HCT116 (cell line): ENCODE measurements at regions not wholly inside any gene's neighbourhood (a gene's known extent, or its start where the extent isn't known, plus 50 kb on each side); places are given as distances from the start of the nearest gene placed in this dataset.

Experiments
- ATAC-seq: fragments of 200-7000 bp; cut with Tn5 transposase; 2 replicates; pipeline ENCODE4 v1.9.1; 2020; ENCODE audit warnings: mild to moderate bottlenecking, moderate library complexity
- BruUV-seq: library from RNA; stranded (reverse); fragments of 400-500 nt; replicated peaks from 2 replicates; lab custom pipeline; 2021; lab: Mats Ljungman, UMichigan
- CTCF ChIA-PET: fragments of 300-600 bp; sonication (Branson Sonifier 250); formaldehyde crosslinking; loops from one replicate; lab custom pipeline; 2021; ENCODE audit warnings: antibody characterized with exemption; lab: Charles Lee
- POLR2A ChIA-PET: fragments of 300-600, 350-600 bp; sonication (Branson Sonifier 250); formaldehyde crosslinking; loops from one replicate; lab custom pipeline; 2021; ENCODE audit warnings: antibody characterized with exemption; lab: Charles Lee
- RAD21 ChIA-PET, 2 experiments: fragments of 300-600 bp; sonication (Branson Sonifier 250); formaldehyde crosslinking; loops; one replicate each; lab custom pipeline; 2023; ENCODE audit warnings: low total read pairs in 2 of 2; ENCODE audit not compliant: uncharacterized antibody in 2 of 2, unreplicated experiment in 2 of 2, low non-redundant PET in 1 of 2; lab: Charles Lee
- DNase-seq: peaks from one replicate; pipeline ENCODE4 v3.0.0-alpha.2; 2010; ENCODE audit warnings: low read depth, low spot score
- H2AFZ ChIP-seq: fragments of 200-600 bp; shearing (Covaris generic), sonication (generic); 2 replicates; pipeline ENCODE4 v1.6.1; 2017; ENCODE audit warnings: low read depth, mixed run types, mixed read lengths, antibody characterized with exemption, low read length; ENCODE audit not compliant: poor library complexity, severe bottlenecking
- H3K27ac ChIP-seq: 2 replicates; pipeline ENCODE4 v1.5.1; 2012; ENCODE audit warnings: low read depth, low read length
- H3K27me3 ChIP-seq: fragments of 200-600 bp; sonication (generic); 2 replicates; pipeline ENCODE4 v1.6.1; 2016; ENCODE audit warnings: mixed run types, low read length, mixed read lengths; ENCODE audit not compliant: insufficient read depth
- H3K36me3 ChIP-seq, 2 experiments: fragments of 200-500 bp in 1 of 2; fragments of 200-600 bp in 1 of 2; sonication (Bioruptor generic) in 1 of 2; sonication (generic) in 1 of 2; 2 replicates each; pipeline versions ENCODE4 v1.5.1 to v1.6.1; 2014 to 2016; ENCODE audit warnings: low read length in 2 of 2, inconsistent platforms in 1 of 2, mixed read lengths in 1 of 2, mixed run types in 1 of 2; ENCODE audit not compliant: insufficient read depth in 2 of 2, control insufficient read depth in 1 of 2
- H3K4me1 ChIP-seq, 2 experiments: fragments of 200-600 bp in 1 of 2; sonication (generic) in 1 of 2; 2 replicates each; pipeline versions ENCODE4 v1.5.1 to v1.6.1; 2012 to 2017; ENCODE audit warnings: low read length in 2 of 2, inconsistent platforms in 1 of 2, mild to moderate bottlenecking in 1 of 2, mixed read lengths in 1 of 2, mixed run types in 1 of 2, moderate library complexity in 1 of 2; ENCODE audit not compliant: insufficient read depth in 2 of 2, control insufficient read depth in 1 of 2
- H3K4me2 ChIP-seq: fragments of 200-600 bp; sonication (generic); 2 replicates; pipeline ENCODE4 v1.6.1; 2017; ENCODE audit warnings: mixed run types, low read length, mixed read lengths
- H3K4me3 ChIP-seq, 2 experiments: fragments of 200-600 bp in 1 of 2; sonication (generic) in 1 of 2; replicated peaks in 1 of 2; 2 replicates each; pipeline ENCODE4 v1.5.1; 2011 to 2016; ENCODE audit warnings: low read length in 2 of 2, control low read depth in 1 of 2, low read depth in 1 of 2, mild to moderate bottlenecking in 1 of 2, mixed read lengths in 1 of 2, mixed run types in 1 of 2
- H3K79me2 ChIP-seq: fragments of 200-600 bp; sonication (generic); 2 replicates; pipeline ENCODE4 v1.6.1; 2017; ENCODE audit warnings: mild to moderate bottlenecking, mixed run types, low read length, moderate library complexity, mixed read lengths; ENCODE audit not compliant: insufficient read depth
- H3K9ac ChIP-seq: fragments of 200-600 bp; sonication (generic); 2 replicates; pipeline ENCODE4 v1.6.1; 2016; ENCODE audit warnings: low read length, mixed read lengths
- H3K9me2 ChIP-seq: fragments of 200-600 bp; sonication (generic), shearing (Covaris generic); 2 replicates; pipeline ENCODE4 v1.6.1; 2017; ENCODE audit warnings: mixed run types, mild to moderate bottlenecking, moderate library complexity; ENCODE audit not compliant: insufficient read depth
- H3K9me3 ChIP-seq, 2 experiments: fragments of 200-500 bp in 1 of 2; fragments of 200-600 bp in 1 of 2; sonication (Bioruptor generic) in 1 of 2; sonication (generic) in 1 of 2; 2 replicates each; pipeline ENCODE4 v1.6.1; 2014 to 2017; ENCODE audit warnings: low read length in 2 of 2, mixed read lengths in 2 of 2, inconsistent platforms in 1 of 2, low read depth in 1 of 2, mild to moderate bottlenecking in 1 of 2, mixed run types in 1 of 2, moderate library complexity in 1 of 2; ENCODE audit not compliant: control insufficient read depth in 1 of 2, insufficient read depth in 1 of 2
- H4K20me1 ChIP-seq: fragments of 200-600 bp; sonication (generic), shearing (Covaris generic); 2 replicates; pipeline ENCODE4 v1.6.1; 2017; ENCODE audit warnings: mixed run types, mild to moderate bottlenecking, moderate library complexity; ENCODE audit not compliant: insufficient read depth
- ATF3 ChIP-seq: IDR thresholded peaks from 2 replicates; pipeline ENCODE4 v1.6.1; 2012
- EGR1 ChIP-seq: IDR thresholded peaks from 2 replicates; pipeline ENCODE4 v1.6.1; 2012; ENCODE audit warnings: low read depth
- EZH2 ChIP-seq: fragments of 200-600 bp; sonication (generic); IDR thresholded peaks from 2 replicates; pipeline ENCODE4 v1.6.1; 2017; ENCODE audit warnings: antibody characterized with exemption, mixed run types
- POLR2AphosphoS5 ChIP-seq: IDR thresholded peaks from 2 replicates; pipeline ENCODE4 v1.6.1; 2011; ENCODE audit warnings: mild to moderate bottlenecking, low read depth, low read length, moderate library complexity
- SIN3A ChIP-seq: IDR thresholded peaks from 2 replicates; pipeline ENCODE4 v1.6.1; 2012; ENCODE audit warnings: low read depth
- SP1 ChIP-seq: IDR thresholded peaks from 2 replicates; pipeline ENCODE4 v1.6.1; 2012; ENCODE audit warnings: low read depth
- TCF7L2 ChIP-seq: IDR thresholded peaks from 2 replicates; pipeline ENCODE4 v1.7.0; 2011; ENCODE audit warnings: borderline replicate concordance, inconsistent platforms; ENCODE audit not compliant: insufficient read depth, insufficient read length; ENCODE audit errors: extremely low read depth
- YY1 ChIP-seq: IDR thresholded peaks from 2 replicates; pipeline ENCODE4 v1.6.1; 2011; ENCODE audit warnings: low read length, low read depth, moderate library complexity, mild to moderate bottlenecking; ENCODE audit not compliant: insufficient replicate concordance; ENCODE audit errors: extremely low read depth
- intact Hi-C: fragments of 100-400 bp; cut with micrococcal nuclease; formaldehyde crosslinking; loops from 2 replicates; pipeline ENCODE4 v1.10.0; 2022

- TF ChIP-seq TCF7L2: no peak
- TF ChIP-seq POLR2AphosphoS5: no peak
- TF ChIP-seq EGR1: no peak
- TF ChIP-seq ATF3: no peak
Measured at GRCh38 chr7:132059141-132059540, 502.7 kb upstream of the PODXL start (continued).

- Histone ChIP-seq H3K79me2 (no peaks in the 10 kb centered on the region), H3K9me3 (no peaks in the 10 kb centered on the region), H3K9me2 (no peaks in the 10 kb centered on the region), H3K27me3 (peaks cover 28% of the 10 kb centered on the region; the same call in 1 of the 2 replicates), H2AFZ (no peak overlapping the region), H3K9ac (no peak overlapping the region), H3K36me3 (no peaks in the 10 kb centered on the region), H3K27ac (no peak overlapping the region), H3K4me2 (no peak overlapping the region), H3K4me1 (no peaks in the 10 kb centered on the region)
- ChIA-PET CTCF (no interaction called here), POLR2A (no interaction called here)
- intact Hi-C loops: no loop called here
- no TSS peak for BruUV-seq
- ATAC-seq: no peak
- no peak for TF ChIP-seq SP1
- TF ChIP-seq YY1: no peak
- TF ChIP-seq SIN3A: no peak
- no peak for TF ChIP-seq EZH2
- TF ChIP-seq, all 23 proteins: peak for 0
- no peak for DNase-seq
- RAD21 ChIA-PET: no interaction called here
- H3K4me3 ChIP-seq: no peak overlapping the region
- H4K20me1 ChIP-seq: no peaks in the 10 kb centered on the region
Measured at GRCh38 chr7:132055336-132056120, 499.1 kb upstream of the PODXL start.
